Tibial artery (tissue), 4 donors: ENCODE measurements at regions not wholly inside any gene's neighbourhood (a gene's known extent, or its start where the extent isn't known, plus 50 kb on each side); places are given as distances from the start of the nearest gene placed in this dataset.

Source experiments
- DNase-seq, 2 donors: peaks; one replicate each; pipeline ENCODE4 v3.0.0-alpha.2; 2019
- H3K27ac ChIP-seq, 2 donors: fragments of 200-600 bp; sonication (generic) in 1 of 2; 1 replicate in 1 of 2; 2 replicates in 1 of 2; pipeline ENCODE4 v1.5.1; 2018 to 2019; ENCODE audit warnings: mild to moderate bottlenecking in 1 of 2
- H3K27me3 ChIP-seq, 2 donors: fragments of 200-600 bp; sonication (generic) in 1 of 2; one replicate each; pipeline versions ENCODE4 v1.5.1 to v1.6.0; 2016 to 2019
- H3K36me3 ChIP-seq, 3 donors: fragments of 200-600 bp; sonication (generic) in 2 of 3; one replicate each; pipeline ENCODE4 v1.5.1; 2016 to 2019; ENCODE audit warnings: mild to moderate bottlenecking in 2 of 3
- H3K4me1 ChIP-seq, 4 donors: fragments of 200-600 bp; sonication (generic) in 2 of 4; 1 replicate in 3 of 4; 2 replicates in 1 of 4; pipeline ENCODE4 v1.5.1; 2016 to 2019
- H3K4me3 ChIP-seq, 2 donors: fragments of 200-600 bp; sonication (generic) in 1 of 2; 1 replicate in 1 of 2; 2 replicates in 1 of 2; pipeline ENCODE4 v1.5.1; 2018 to 2019; ENCODE audit warnings: mild to moderate bottlenecking in 2 of 2
- H3K9me3 ChIP-seq, 3 donors: fragments of 200-600 bp; sonication (generic) in 1 of 3; one replicate each; pipeline ENCODE4 v1.5.1; 2016 to 2019
- CTCF ChIP-seq, 2 experiments: fragments of 200-600 bp in 1 of 2; fragments of 450-650 bp in 1 of 2; IDR thresholded peaks; one replicate each; pipeline ENCODE4 v1.5.1; 2017 to 2019; ENCODE audit warnings: antibody characterized with exemption in 2 of 2, mild to moderate bottlenecking in 1 of 2, moderate library complexity in 1 of 2
- intact Hi-C: fragments of 100-400 bp; cut with DNase I; formaldehyde crosslinking; loops from one replicate; pipeline ENCODE4 v1.15.0; 2023; ENCODE audit warnings: low total_unique reads

GRCh38 chr1:218510153-218510772, 165.1 kb downstream of the TGFB2 start:
- Histone ChIP-seq H3K9me3 (peaks cover 0 to 3% (median 0%) of the 10 kb centered on the region in 3 donors), H3K27me3 (no peaks in the 10 kb centered on the region), H3K4me1 (no peaks in the 10 kb centered on the region), H3K36me3 (no peaks in the 10 kb centered on the region), H3K27ac (no peak overlapping the region), H3K4me3 (no peak overlapping the region)
- no peak for DNase-seq
- intact Hi-C loops, result no loop called here
- TF ChIP-seq CTCF (IDR thresholded peaks at IDR 0.05), result no peak

GRCh38 chr1:218513328-218513727, 168.2 kb downstream of the TGFB2 start:
- intact Hi-C loops, result no loop called here
- H3K36me3 ChIP-seq, result no peaks in the 10 kb centered on the region
- TF ChIP-seq CTCF (IDR thresholded peaks at IDR 0.05), result no peak
- no peak overlapping the region for H3K27ac ChIP-seq
- H3K4me1 ChIP-seq, result no peaks in the 10 kb centered on the region
- H3K9me3 ChIP-seq, result no peaks in the 10 kb centered on the region
- no peaks in the 10 kb centered on the region for H3K27me3 ChIP-seq
- no peak for DNase-seq
- H3K4me3 ChIP-seq, result no peak overlapping the region

GRCh38 chr1:218514689-218515088, 169.6 kb downstream of the TGFB2 start:
- H3K4me1 ChIP-seq, result no peaks in the 10 kb centered on the region
- intact Hi-C loops, result no loop called here
- no peaks in the 10 kb centered on the region for H3K9me3 ChIP-seq
- TF ChIP-seq CTCF (IDR thresholded peaks at IDR 0.05), result no peak
- no peak for DNase-seq
- no peaks in the 10 kb centered on the region for H3K36me3 ChIP-seq
- no peak overlapping the region for H3K4me3 ChIP-seq
- H3K27me3 ChIP-seq, result no peaks in the 10 kb centered on the region
- H3K27ac ChIP-seq, result no peak overlapping the region

- intact Hi-C loops, result no loop called here
- Histone ChIP-seq H3K4me1 (no peaks in the 10 kb centered on the region), H3K36me3 (no peaks in the 10 kb centered on the region), H3K4me3 (no peak overlapping the region), H3K27ac (no peak overlapping the region), H3K9me3 (no peaks in the 10 kb centered on the region), H3K27me3 (no peaks in the 10 kb centered on the region)
- DNase-seq, result no peak
- TF ChIP-seq CTCF (IDR thresholded peaks at IDR 0.05), result no peak
Measured at GRCh38 chr1:218516526-218516925, 171.4 kb downstream of the TGFB2 start.

GRCh38 chr1:218517459-218517858, 172.3 kb downstream of the TGFB2 start:
- Histone ChIP-seq H3K9me3 (no peaks in the 10 kb centered on the region), H3K27me3 (no peaks in the 10 kb centered on the region), H3K4me1 (no peaks in the 10 kb centered on the region), H3K36me3 (no peaks in the 10 kb centered on the region), H3K4me3 (no peak overlapping the region), H3K27ac (no peak overlapping the region)
- intact Hi-C loops, result no loop called here
- TF ChIP-seq CTCF (IDR thresholded peaks at IDR 0.05), result no peak
- DNase-seq, result no peak
